SK-N-SH treated with all-trans-retinoic acid at 6 μM for 48 hours (cell line): ENCODE measurements at regions not wholly inside any gene's neighbourhood (a gene's known extent, or its start where the extent isn't known, plus 50 kb on each side); places are given as distances from the start of the nearest gene placed in this dataset.

Source experiments
- ATAC-seq: fragments of 200-7000 bp; cut with Tn5 transposase; 3 replicates; pipeline ENCODE4 v1.9.1; 2020; ENCODE audit warnings: mild to moderate bottlenecking, moderate library complexity
- ARNTL ChIP-seq: fragments of 450-650 bp; formaldehyde crosslinking; IDR thresholded peaks from 2 replicates; pipeline ENCODE4 v1.5.0; 2020; ENCODE audit warnings: low read depth, mild to moderate bottlenecking, moderate library complexity, borderline replicate concordance
- BACH2 ChIP-seq: fragments of 250-450 bp; sonication (Bioruptor Pico); IDR thresholded peaks from 2 replicates; pipeline ENCODE4 v1.9.0; 2021; ENCODE audit warnings: mild to moderate bottlenecking, borderline replicate concordance
- CREB5 ChIP-seq: fragments of 250-450 bp; sonication (Bioruptor Pico); IDR thresholded peaks from 2 replicates; pipeline ENCODE4 v1.5.1; 2020; ENCODE audit warnings: low read depth, mild to moderate bottlenecking, moderate library complexity
- CSDC2 ChIP-seq: fragments of 250-450 bp; sonication (Bioruptor Pico); IDR thresholded peaks from 2 replicates; pipeline ENCODE4 v1.5.0; 2020; ENCODE audit warnings: mild to moderate bottlenecking, moderate library complexity
- CSRNP3 ChIP-seq: fragments of 250-450 bp; sonication (Bioruptor Pico); IDR thresholded peaks from 2 replicates; pipeline ENCODE4 v1.5.1; 2021; ENCODE audit warnings: mild to moderate bottlenecking, moderate library complexity
- GLIS3 ChIP-seq: fragments of 250-450 bp; sonication (Bioruptor Pico); IDR thresholded peaks from 2 replicates; pipeline ENCODE4 v1.5.0; 2020; ENCODE audit warnings: mild to moderate bottlenecking, moderate library complexity
- ISL1 ChIP-seq: fragments of 250-450 bp; sonication (Bioruptor Pico); IDR thresholded peaks from 2 replicates; pipeline ENCODE4 v2.1.2; 2022; ENCODE audit warnings: mild to moderate bottlenecking, moderate library complexity
- OSR1 ChIP-seq: fragments of 250-450 bp; sonication (Bioruptor Pico); IDR thresholded peaks from 2 replicates; pipeline ENCODE4 v1.8.0; 2022; ENCODE audit warnings: moderate library complexity, mild to moderate bottlenecking, inconsistent platforms
- RARB ChIP-seq: fragments of 250-450 bp; sonication (Bioruptor Pico); IDR thresholded peaks from 2 replicates; pipeline ENCODE4 v1.8.0; 2021; ENCODE audit warnings: mild to moderate bottlenecking, moderate library complexity
- SNAI2 ChIP-seq: fragments of 250-450 bp; sonication (Bioruptor Pico); IDR thresholded peaks from 2 replicates; pipeline ENCODE4 v1.5.0; 2020; ENCODE audit warnings: mild to moderate bottlenecking, moderate library complexity
- TCF4 ChIP-seq: fragments of 250-450 bp; sonication (Bioruptor Pico); IDR thresholded peaks from 2 replicates; pipeline ENCODE4 v1.8.0; 2021; ENCODE audit warnings: mild to moderate bottlenecking, moderate library complexity, borderline replicate concordance
- TOX ChIP-seq: fragments of 250-450 bp; sonication (Bioruptor Pico); IDR thresholded peaks from 2 replicates; pipeline ENCODE4 v1.8.0; 2021; ENCODE audit warnings: mild to moderate bottlenecking, moderate library complexity, borderline replicate concordance
- ZC3H10 ChIP-seq: fragments of 250-450 bp; sonication (Bioruptor Pico); IDR thresholded peaks from 2 replicates; pipeline ENCODE4 v1.5.1; 2021; ENCODE audit warnings: mild to moderate bottlenecking, moderate library complexity
- ZFP3 ChIP-seq: fragments of 250-450 bp; sonication (Bioruptor Pico); IDR thresholded peaks from 2 replicates; pipeline ENCODE4 v1.5.0; 2020; ENCODE audit warnings: mild to moderate bottlenecking, moderate library complexity
- ZFP30 ChIP-seq: fragments of 450-650 bp; formaldehyde crosslinking; IDR thresholded peaks from 2 replicates; pipeline ENCODE4 v1.5.0; 2022; ENCODE audit warnings: mild to moderate bottlenecking, moderate library complexity
- ZNF565 ChIP-seq: fragments of 450-650 bp; formaldehyde crosslinking; conservative IDR thresholded peaks from 2 replicates; pipeline ENCODE4 v1.5.0; 2020; ENCODE audit warnings: low read depth, mild to moderate bottlenecking, moderate library complexity
- ZNF70 ChIP-seq: fragments of 450-650 bp; formaldehyde crosslinking; IDR thresholded peaks from 2 replicates; pipeline ENCODE4 v1.5.0; 2020; ENCODE audit warnings: mild to moderate bottlenecking, moderate library complexity
- TF ChIP-seq, protein P1 (sequence below): fragments of 250-450 bp; sonication (Bioruptor Pico); IDR thresholded peaks from 2 replicates; pipeline ENCODE4 v1.8.0; 2021; ENCODE audit warnings: low read depth, mild to moderate bottlenecking, moderate library complexity, borderline replicate concordance
- TF ChIP-seq, protein P2 (sequence below): fragments of 250-450 bp; sonication (Bioruptor Pico); IDR thresholded peaks from 2 replicates; pipeline ENCODE4 v1.8.0; 2020; ENCODE audit warnings: mild to moderate bottlenecking, moderate library complexity, borderline replicate concordance

DNA sequence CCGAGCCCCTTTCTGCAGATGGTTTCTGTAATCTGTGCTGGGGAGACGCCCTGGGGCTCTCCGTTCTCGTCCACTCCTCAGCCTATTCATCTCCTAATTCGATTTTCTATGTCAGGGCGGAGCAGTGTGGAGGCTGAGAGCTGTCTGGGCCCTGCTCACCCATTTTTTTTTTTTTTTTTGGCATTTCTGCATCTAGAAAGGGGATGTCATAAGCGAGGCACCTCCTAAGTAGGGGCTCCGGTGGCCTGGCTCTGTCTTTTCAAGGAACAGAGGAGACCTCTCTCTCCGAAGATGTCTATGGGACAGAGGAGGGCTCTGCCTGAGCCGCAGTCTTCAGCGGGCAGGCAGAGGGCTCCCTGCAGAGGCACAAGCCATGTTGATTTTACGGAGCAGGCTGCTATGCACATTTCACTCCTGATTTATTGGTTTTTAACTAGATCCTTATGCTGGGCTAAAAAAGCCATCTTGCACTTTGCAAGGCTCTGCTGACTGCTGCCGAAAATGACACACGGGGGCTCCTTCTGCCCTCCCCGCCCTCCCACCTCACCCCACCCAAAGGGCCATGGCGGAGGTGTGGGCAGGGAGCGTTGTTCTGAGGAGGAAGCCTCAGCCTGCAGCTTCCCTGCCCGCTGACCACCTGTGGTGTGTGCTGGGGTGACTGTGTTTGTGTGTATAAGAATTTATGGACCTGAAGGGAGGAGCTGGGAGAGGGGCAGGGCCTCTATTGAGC is 71.0 kb downstream of the FOXD2 start:
- TF ChIP-seq TCF4 (CRISPR knock-in tag) (no peak), TOX (CRISPR knock-in tag) (no peak), ZNF70 (0 out of 2 replicates have a peak, but pooled peaks have one; percentile 46)
- TF ChIP-seq, protein P1, sequence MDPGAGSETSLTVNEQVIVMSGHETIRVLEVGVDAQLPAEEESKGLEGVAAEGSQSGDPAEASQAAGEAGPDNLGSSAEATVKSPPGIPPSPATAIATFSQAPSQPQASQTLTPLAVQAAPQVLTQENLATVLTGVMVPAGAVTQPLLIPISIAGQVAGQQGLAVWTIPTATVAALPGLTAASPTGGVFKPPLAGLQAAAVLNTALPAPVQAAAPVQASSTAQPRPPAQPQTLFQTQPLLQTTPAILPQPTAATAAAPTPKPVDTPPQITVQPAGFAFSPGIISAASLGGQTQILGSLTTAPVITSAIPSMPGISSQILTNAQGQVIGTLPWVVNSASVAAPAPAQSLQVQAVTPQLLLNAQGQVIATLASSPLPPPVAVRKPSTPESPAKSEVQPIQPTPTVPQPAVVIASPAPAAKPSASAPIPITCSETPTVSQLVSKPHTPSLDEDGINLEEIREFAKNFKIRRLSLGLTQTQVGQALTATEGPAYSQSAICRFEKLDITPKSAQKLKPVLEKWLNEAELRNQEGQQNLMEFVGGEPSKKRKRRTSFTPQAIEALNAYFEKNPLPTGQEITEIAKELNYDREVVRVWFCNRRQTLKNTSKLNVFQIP = no peak
- TF ChIP-seq, all 23 proteins: peak for 1
- peak; percentile 69 for ATAC-seq

DNA sequence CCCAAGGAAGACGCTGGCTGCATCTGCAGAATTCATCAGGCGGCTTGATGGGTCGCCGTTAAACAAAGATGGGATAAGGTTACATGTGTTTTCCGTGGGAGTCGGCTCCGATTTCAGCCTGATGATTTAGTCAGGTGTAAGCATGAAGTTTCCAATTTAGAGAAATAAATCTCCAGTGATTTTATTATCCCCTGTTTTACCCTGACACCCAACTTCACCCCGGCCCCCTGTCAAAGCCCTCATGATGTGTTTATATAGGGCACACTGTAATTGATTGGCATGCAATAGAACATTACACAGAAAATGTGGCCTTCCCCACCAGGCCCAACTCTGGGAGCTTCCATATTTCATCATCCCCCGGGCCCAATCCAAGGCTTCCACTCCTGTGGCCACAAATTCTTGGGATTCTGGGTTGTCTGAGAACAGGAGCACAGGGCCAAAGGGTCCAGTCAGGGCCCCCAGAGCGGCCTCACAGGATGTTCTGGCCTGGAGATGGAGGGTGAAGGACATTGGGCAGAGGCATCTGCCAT is 72.5 kb downstream of the FOXD2 start:
- TF ChIP-seq CREB5 (CRISPR knock-in tag) = no peak
- no peak for TF ChIP-seq ARNTL (CRISPR knock-in tag)
- no peak for TF ChIP-seq ZFP3 (CRISPR knock-in tag)
- TF ChIP-seq BACH2 (CRISPR knock-in tag) = no peak
- no peak for TF ChIP-seq ZC3H10 (CRISPR knock-in tag)
- TF ChIP-seq ISL1 (CRISPR knock-in tag) = no peak
- TF ChIP-seq RARB (CRISPR knock-in tag) = no peak
- TF ChIP-seq, protein P1 = no peak
- no peak for TF ChIP-seq CSRNP3 (CRISPR knock-in tag)
- TF ChIP-seq ZNF70 = no peak
- no peak for TF ChIP-seq ZFP30 (CRISPR knock-in tag)
- TF ChIP-seq, protein P2, sequence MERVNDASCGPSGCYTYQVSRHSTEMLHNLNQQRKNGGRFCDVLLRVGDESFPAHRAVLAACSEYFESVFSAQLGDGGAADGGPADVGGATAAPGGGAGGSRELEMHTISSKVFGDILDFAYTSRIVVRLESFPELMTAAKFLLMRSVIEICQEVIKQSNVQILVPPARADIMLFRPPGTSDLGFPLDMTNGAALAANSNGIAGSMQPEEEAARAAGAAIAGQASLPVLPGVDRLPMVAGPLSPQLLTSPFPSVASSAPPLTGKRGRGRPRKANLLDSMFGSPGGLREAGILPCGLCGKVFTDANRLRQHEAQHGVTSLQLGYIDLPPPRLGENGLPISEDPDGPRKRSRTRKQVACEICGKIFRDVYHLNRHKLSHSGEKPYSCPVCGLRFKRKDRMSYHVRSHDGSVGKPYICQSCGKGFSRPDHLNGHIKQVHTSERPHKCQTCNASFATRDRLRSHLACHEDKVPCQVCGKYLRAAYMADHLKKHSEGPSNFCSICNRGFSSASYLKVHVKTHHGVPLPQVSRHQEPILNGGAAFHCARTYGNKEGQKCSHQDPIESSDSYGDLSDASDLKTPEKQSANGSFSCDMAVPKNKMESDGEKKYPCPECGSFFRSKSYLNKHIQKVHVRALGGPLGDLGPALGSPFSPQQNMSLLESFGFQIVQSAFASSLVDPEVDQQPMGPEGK (CRISPR knock-in tag) = no peak
- TF ChIP-seq OSR1 = no peak
- TF ChIP-seq GLIS3 (CRISPR knock-in tag) = no peak
- no peak for TF ChIP-seq TCF4 (CRISPR knock-in tag)
- no peak for TF ChIP-seq SNAI2 (CRISPR knock-in tag)
- ATAC-seq = no peak

DNA sequence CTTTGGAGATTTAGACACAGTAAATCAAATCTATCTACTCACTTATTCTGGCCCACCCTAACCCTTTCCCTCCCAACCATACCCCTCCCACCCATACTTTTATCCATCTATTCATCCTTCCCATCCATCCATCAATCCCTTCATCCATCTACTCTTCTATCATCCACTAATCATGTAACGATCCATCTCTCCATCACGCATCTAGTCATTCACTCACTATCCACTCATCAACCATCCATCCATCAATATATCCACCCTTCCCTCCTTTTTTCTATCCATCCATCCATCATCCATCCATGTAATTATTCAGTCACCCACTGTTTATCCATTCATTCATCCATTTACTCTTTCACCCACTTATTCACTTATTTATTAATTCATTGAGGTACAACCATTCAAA is 74.0 kb downstream of the FOXD2 start:
- no peak for TF ChIP-seq ARNTL (CRISPR knock-in tag)
- no peak for ATAC-seq

DNA sequence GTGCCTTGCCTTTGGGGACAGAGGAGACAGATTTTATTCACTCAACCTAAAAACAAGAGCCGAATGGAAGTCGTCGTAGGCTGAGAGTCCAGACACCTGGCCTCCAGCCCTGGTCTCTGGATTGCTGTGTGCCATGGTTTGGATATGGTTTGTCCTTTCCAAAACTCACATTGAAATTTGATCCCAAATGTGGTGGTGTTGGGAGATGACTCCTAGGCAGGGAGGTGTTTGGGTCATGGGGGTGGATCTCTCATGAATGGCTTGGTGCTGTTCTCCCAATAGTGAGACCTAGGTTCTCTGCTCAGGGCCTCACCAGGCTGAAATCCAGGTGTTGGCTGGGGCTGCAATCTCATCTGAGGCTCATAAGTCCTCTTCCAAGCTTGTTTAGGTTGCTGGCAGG is 75.5 kb downstream of the FOXD2 start:
- no peak for ATAC-seq
- no peak for TF ChIP-seq ZNF565
- TF ChIP-seq, protein P1 = no peak
- TF ChIP-seq ARNTL (CRISPR knock-in tag) = no peak
- TF ChIP-seq ZNF70 = no peak
- TF ChIP-seq CSDC2 (CRISPR knock-in tag) = no peak
- no peak for TF ChIP-seq CREB5 (CRISPR knock-in tag)
- no peak for TF ChIP-seq ZFP3 (CRISPR knock-in tag)
- no peak for TF ChIP-seq ZC3H10 (CRISPR knock-in tag)
